OCI-LY3 (cell line): ENCODE measurements at regions not wholly inside any gene's neighbourhood (a gene's known extent, or its start where the extent isn't known, plus 50 kb on each side); places are given as distances from the start of the nearest gene placed in this dataset.

Experiments used
- H2AFZ ChIP-seq: fragments of 200-600, 300-600 bp; shearing (Covaris generic); 2 replicates; pipeline ENCODE4 v1.6.0; 2014; ENCODE audit warnings: antibody characterized with exemption, low read depth, low read length
- H3K27ac ChIP-seq: fragments of 200-600, 300-600 bp; sonication (generic); 2 replicates; pipeline ENCODE4 v1.5.1; 2014; ENCODE audit warnings: mild to moderate bottlenecking, low read length, moderate library complexity, mixed read lengths
- H3K27me3 ChIP-seq: fragments of 200-600, 300-600 bp; sonication (generic); 2 replicates; pipeline ENCODE4 v1.6.1; 2014; ENCODE audit warnings: low read depth, low read length, mixed read lengths
- H3K36me3 ChIP-seq: fragments of 200-600, 300-600 bp; sonication (generic); replicated peaks from 2 replicates; pipeline ENCODE3; 2014; ENCODE audit warnings: low read depth, low read length, mixed read lengths
- H3K4me1 ChIP-seq: fragments of 300-600, 200-600 bp; sonication (generic); 2 replicates; pipeline ENCODE4 v1.6.1; 2014; ENCODE audit warnings: low read length, mixed read lengths
- H3K4me2 ChIP-seq: fragments of 200-600, 300-600 bp; sonication (generic); 2 replicates; pipeline ENCODE4 v1.6.1; 2014; ENCODE audit warnings: low read length, mixed read lengths
- H3K4me3 ChIP-seq: fragments of 300-600, 200-600 bp; sonication (generic); 2 replicates; pipeline ENCODE4 v1.5.1; 2014; ENCODE audit warnings: antibody characterized with exemption, mild to moderate bottlenecking, low read length, moderate library complexity
- H3K79me2 ChIP-seq: fragments of 300-600, 200-600 bp; shearing (Covaris generic); 2 replicates; pipeline ENCODE4 v1.6.1; 2014; ENCODE audit warnings: mild to moderate bottlenecking, low read length, mixed read lengths
- H3K9ac ChIP-seq: fragments of 300-600, 200-600 bp; shearing (Covaris generic); 2 replicates; pipeline ENCODE4 v1.6.0; 2014; ENCODE audit warnings: mild to moderate bottlenecking, low read length, moderate library complexity
- H3K9me3 ChIP-seq: fragments of 200-600, 300-600 bp; shearing (Covaris generic); 2 replicates; pipeline ENCODE4 v1.6.1; 2014; ENCODE audit warnings: low read length, mixed read lengths; ENCODE audit not compliant: insufficient read depth
- H4K20me1 ChIP-seq: fragments of 200-600, 300-600 bp; sonication (generic); 2 replicates; pipeline ENCODE4 v1.6.1; 2016; ENCODE audit warnings: low read length, mixed read lengths; ENCODE audit not compliant: insufficient read depth
- CTCF ChIP-seq: fragments of 200-600, 300-600 bp; sonication (generic); IDR thresholded peaks from 2 replicates; pipeline ENCODE4 v1.5.1; 2014; ENCODE audit warnings: antibody characterized with exemption, low read length, low read depth
- EZH2phosphoT487 ChIP-seq: fragments of 200-600 bp; shearing (Covaris generic); IDR thresholded peaks from 2 replicates; pipeline ENCODE4 v1.6.1; 2018; ENCODE audit warnings: antibody characterized with exemption, mixed run types, low read depth

GRCh38 chr11:80365076-80365725 is 924.4 kb upstream of the TENM4 start:
- Histone ChIP-seq H3K79me2 (no peaks in the 10 kb centered on the region), H3K9ac (peak overlapping the region; percentile 36), H3K27me3 (no peaks in the 10 kb centered on the region), H3K9me3 (no peaks in the 10 kb centered on the region), H3K36me3 (no peaks in the 10 kb centered on the region), H3K4me2 (peak overlapping the region; percentile 75), H4K20me1 (no peaks in the 10 kb centered on the region), H3K27ac (no peak overlapping the region), H2AFZ (peak overlapping the region; percentile 98), H3K4me3 (peak overlapping the region; percentile 58), H3K4me1 (peaks cover 12% of the 10 kb centered on the region)
- TF ChIP-seq EZH2phosphoT487: no peak
- no peak for TF ChIP-seq CTCF

- Histone ChIP-seq H3K4me3 (no peak overlapping the region), H4K20me1 (no peaks in the 10 kb centered on the region), H2AFZ (no peak overlapping the region), H3K27ac (no peak overlapping the region), H3K79me2 (no peaks in the 10 kb centered on the region), H3K4me2 (no peak overlapping the region), H3K9ac (no peak overlapping the region), H3K27me3 (no peaks in the 10 kb centered on the region), H3K4me1 (peaks cover 12% of the 10 kb centered on the region), H3K36me3 (no peaks in the 10 kb centered on the region), H3K9me3 (no peaks in the 10 kb centered on the region)
- no peak for TF ChIP-seq EZH2phosphoT487
- no peak for TF ChIP-seq CTCF
Observed at GRCh38 chr11:80362563-80363340, 921.9 kb upstream of the TENM4 start.

GRCh38 chr11:80355251-80355650 is 914.4 kb upstream of the TENM4 start:
- Histone ChIP-seq H3K4me1 (no peaks in the 10 kb centered on the region), H3K27me3 (no peaks in the 10 kb centered on the region), H3K36me3 (no peaks in the 10 kb centered on the region), H3K9ac (no peak overlapping the region), H4K20me1 (no peaks in the 10 kb centered on the region), H2AFZ (no peak overlapping the region), H3K9me3 (no peaks in the 10 kb centered on the region), H3K27ac (no peak overlapping the region), H3K4me3 (no peak overlapping the region), H3K4me2 (no peak overlapping the region), H3K79me2 (no peaks in the 10 kb centered on the region)
- TF ChIP-seq CTCF (no peak), EZH2phosphoT487 (no peak)

- no peak overlapping the region for H3K27ac ChIP-seq
- TF ChIP-seq CTCF: no peak
- no peak for TF ChIP-seq EZH2phosphoT487
- H3K4me2 ChIP-seq: no peak overlapping the region
- H2AFZ ChIP-seq: no peak overlapping the region
- H3K79me2 ChIP-seq: no peaks in the 10 kb centered on the region
- H4K20me1 ChIP-seq: no peaks in the 10 kb centered on the region
- H3K27me3 ChIP-seq: no peaks in the 10 kb centered on the region
- no peaks in the 10 kb centered on the region for H3K4me1 ChIP-seq
- H3K4me3 ChIP-seq: no peak overlapping the region
- H3K9me3 ChIP-seq: no peaks in the 10 kb centered on the region
- no peaks in the 10 kb centered on the region for H3K36me3 ChIP-seq
- no peak overlapping the region for H3K9ac ChIP-seq
Observed at GRCh38 chr11:80350541-80350940, 909.7 kb upstream of the TENM4 start.
